K562 (cell line): ENCODE measurements at regions not wholly inside any gene's neighbourhood (a gene's known extent, or its start where the extent isn't known, plus 50 kb on each side); places are given as distances from the start of the nearest gene placed in this dataset.

Source experiments
- TRIM24 ChIP-seq, 2 experiments: fragments of 450-650 bp; IDR thresholded peaks; 2 replicates each; pipeline ENCODE4 v1.6.1; 2016
- TF ChIP-seq, protein P1 (sequence below): sonication (generic); formaldehyde crosslinking; IDR thresholded peaks from 2 replicates; pipeline ENCODE4 v1.8.0; 2022; ENCODE audit warnings: missing genetic modification reagents, mild to moderate bottlenecking, borderline replicate concordance

- TF ChIP-seq, protein P1, sequence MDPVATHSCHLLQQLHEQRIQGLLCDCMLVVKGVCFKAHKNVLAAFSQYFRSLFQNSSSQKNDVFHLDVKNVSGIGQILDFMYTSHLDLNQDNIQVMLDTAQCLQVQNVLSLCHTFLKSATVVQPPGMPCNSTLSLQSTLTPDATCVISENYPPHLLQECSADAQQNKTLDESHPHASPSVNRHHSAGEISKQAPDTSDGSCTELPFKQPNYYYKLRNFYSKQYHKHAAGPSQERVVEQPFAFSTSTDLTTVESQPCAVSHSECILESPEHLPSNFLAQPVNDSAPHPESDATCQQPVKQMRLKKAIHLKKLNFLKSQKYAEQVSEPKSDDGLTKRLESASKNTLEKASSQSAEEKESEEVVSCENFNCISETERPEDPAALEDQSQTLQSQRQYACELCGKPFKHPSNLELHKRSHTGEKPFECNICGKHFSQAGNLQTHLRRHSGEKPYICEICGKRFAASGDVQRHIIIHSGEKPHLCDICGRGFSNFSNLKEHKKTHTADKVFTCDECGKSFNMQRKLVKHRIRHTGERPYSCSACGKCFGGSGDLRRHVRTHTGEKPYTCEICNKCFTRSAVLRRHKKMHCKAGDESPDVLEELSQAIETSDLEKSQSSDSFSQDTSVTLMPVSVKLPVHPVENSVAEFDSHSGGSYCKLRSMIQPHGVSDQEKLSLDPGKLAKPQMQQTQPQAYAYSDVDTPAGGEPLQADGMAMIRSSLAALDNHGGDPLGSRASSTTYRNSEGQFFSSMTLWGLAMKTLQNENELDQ (CRISPR knock-in tag) = no peak
- no peak for TF ChIP-seq TRIM24 (IDR thresholded peaks at IDR 0.05)
These were observed 67.1 kb downstream of the PRORP start for GRCh38 chr14:35189422-35189821.
